ENCODE measurements at regions not wholly inside any gene's neighbourhood (a gene's known extent, or its start where the extent isn't known, plus 50 kb on each side); places are given as distances from the start of the nearest gene placed in this dataset.

DNA sequence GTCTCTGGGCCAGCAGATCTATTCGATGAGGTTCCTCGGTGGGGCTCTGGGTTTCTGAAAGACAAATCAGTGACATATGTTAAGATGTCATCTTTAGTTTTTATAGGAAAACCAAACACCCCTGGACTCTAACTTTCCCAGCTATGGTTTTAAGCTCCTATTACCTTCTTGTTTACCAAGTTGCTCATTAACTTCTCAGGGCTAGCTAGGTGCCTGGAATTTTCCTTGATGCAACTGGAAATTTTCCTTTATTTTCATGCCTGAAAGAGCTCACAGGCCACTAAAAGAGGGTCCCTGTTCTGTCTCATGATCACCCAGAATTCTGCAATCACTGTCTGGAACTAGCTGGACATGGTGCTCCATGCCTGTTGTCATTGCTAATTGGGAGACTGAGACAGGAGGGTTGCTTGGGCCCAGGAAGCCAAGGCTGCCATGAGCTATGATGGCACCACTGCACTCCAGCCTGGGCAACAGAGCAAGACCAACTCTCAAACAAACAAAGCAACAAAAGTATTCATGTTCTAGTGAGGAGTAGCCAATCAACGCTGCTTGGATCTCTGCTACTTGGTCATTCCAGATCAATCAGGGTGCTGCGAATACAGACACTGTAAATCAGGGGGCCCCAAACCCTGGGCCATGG, 1173.5 kb upstream of the AUTS2 start:
- DNase-seq (ENCODE audit: low read depth) = no peak

DNA sequence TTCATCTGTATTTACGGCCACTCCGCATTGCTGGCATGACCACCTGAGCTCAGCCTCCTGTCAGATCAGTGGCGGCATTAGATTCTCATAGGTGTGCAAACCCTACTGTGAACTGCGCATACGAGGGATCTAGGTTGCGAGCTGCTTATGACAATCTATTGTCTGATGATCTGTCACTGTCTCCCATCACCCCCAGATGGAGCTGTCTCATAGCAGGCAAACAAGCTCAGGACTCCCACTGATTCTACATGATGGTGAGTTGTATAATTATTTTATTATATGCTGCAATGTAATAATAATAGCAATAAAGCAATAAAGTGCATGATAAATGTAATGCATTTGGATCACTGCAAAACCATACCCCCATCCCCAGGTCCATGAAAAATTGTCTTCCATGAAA, 1172.9 kb upstream of the AUTS2 start:
- no peak for DNase-seq (ENCODE audit: low read depth)

DNA sequence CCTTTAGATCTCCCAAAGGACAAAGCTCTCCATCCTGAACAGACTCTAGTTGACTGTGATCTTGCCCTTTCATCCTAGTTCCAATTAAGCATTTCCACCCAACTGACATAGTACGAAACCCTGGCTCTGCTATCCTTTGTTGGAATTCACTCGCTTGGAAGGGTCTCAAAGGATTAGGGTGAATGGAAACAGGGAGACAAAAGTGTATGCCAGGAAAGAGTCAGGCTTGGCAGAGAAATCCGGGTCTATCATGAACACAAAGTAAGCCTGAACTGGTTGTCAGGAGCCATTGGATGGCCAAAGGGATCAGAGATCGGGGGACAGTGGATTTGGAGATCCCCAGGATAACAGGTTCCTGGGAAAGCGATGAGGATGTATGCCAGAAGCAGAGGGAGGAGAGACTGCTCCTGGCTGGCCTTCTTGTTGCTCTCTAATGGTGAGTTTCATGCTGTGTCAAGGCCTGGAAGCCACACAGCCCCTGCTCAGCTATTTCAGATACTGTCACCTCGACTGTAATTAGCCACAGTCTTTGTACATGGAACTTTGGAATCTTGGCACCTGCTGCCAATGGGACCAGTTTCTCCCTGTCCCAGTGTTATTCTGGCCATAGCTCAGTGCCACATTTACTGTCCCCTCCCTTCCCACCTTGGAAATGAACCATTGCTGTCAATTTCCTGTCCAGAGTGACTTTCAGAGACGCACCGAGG, 1168.7 kb upstream of the AUTS2 start:
- no peak for DNase-seq (ENCODE audit: low read depth)

DNA sequence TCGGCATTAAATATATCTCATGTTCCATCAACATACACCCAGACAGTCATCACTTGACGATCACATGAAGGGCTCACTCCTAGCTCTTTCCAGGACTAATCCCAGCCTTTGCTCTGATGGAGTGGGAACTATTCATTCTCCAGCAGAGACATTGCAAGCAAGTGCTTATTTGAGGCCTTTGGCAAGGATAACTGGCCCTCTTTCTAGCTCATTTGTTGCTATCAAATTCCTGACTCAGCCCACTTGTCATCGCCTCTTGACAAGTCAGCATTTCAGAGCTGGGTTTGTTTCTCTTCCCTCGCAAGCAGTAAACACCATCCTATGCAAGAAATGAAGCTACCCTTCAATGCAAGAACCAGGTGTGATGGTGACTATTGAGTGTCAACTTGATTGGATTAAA, 1165.7 kb upstream of the AUTS2 start:
- no peak for DNase-seq (ENCODE audit: low read depth)

DNA sequence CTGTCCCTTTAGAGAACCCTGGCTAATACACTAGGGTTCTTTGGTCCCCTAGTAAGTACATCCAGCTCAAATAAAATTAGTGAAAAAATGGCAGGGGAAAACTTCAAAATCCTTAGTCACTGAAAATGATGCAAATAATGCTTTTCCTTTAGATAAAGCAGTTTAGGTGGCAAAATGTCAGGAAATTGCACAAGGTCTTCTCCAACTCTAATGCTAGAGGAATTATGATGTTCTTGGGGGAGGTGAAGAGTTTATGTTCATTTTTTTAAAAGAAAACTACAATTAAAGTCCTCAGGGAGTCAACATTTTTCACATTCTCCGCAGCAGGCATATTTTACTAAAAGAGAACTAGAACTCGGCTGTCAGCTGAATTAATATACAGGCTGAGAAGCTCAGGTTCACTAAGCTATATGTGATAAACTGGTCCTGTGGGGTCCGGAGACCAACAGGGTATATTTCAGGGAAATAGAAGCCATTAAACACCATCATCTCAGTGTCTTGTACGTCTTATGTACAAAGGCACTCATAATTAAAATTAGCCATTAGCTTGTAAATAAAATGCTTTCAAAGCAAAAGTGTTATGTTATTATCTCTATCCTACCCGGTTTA, 1164.7 kb upstream of the AUTS2 start:
- DNase-seq (ENCODE audit: low read depth) = no peak

DNA sequence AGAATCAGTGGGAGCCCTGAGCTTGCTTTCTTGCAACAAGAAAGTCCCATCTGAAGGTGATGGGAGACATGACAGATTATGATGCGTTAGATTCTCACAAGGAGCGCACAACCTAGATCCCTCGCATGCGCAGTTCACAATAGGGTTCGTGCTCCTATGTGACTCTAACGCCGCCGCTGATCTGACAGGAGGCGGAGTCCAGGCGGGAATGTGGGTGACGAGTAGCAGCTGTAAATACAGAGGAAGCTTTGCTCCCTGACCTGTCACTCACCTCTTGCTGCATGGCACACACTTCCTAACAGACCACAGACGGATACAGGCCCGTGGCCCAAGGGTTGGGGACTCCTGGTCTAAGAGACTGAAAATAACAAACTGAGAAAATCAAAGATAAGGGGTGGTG, 1163.4 kb upstream of the AUTS2 start:
- no peak for DNase-seq (ENCODE audit: low read depth)

DNA sequence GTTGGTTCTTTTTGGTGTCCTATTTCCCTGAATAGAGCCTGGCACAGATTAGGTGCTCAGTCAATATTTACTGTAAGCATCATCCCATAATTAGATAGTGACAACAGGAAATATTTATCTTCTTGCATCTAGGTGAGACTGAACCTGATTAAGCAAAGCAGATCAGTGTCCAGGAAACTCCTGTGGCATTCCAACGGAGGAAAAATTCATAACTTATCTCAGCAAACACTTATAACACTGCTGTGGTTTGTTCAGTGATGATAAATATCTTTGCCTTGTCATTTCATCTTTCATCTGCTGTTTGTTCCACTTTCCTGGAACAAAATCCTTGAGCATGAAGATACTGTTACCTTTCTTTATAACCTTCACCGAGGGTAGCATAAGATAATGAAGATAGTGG, 1160.3 kb upstream of the AUTS2 start:
- no peak for DNase-seq (ENCODE audit: low read depth)

DNA sequence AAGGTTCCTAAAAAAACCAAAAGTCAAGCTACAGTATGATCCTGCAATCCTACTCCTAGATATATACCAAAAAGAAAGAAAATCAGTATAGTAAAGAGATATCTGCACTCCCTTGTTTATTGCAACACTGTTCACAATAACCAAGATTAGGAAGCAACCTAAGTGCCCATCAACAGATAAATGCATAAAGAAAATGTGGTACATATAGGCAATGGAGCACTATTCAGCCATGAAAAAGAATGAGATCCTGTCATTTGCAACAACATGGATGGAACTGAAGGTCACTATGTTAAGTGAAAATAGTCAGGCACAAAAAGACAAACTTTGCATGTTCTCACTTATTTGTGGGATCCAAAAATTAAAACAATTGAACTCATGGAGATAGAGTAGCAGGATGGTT, 1159.5 kb upstream of the AUTS2 start:
- DNase-seq (ENCODE audit: low read depth) = no peak

DNA sequence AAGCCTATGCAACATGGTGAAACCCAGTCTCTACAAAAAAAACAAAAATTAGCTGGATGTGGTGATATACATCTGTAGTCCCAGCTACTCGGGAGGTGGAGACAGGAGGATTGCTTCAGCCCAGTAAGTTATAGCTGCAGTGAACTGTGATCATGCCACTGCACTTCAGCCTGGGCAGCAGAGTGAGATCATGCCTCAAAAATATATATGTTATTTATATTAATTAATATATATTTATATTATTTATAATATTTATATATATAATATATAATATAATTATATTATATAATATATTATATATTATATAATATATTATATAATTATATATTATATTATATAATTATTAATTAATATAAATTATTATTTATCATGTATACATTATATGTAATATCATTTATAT, 1158.4 kb upstream of the AUTS2 start:
- DNase-seq (ENCODE audit: low read depth) = no peak

DNA sequence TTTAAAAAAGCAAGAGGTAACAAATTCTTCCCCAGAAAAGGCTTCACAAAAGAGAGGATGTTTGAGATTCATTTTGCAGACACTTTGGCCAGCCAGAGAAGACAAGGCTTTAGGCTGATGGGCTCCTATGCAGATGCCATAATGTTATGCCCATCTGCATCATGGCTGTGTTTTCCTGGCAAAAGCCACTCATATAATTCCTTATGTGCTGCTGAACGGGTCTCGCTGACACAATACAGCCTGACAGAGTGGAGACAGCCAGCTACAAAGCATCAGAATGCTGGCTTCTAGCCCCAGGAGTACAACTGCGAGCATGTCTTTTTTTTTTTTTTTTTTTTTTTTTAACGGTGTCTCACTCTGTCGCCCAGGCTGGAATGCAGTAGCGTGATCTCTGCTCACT, 1157.4 kb upstream of the AUTS2 start:
- DNase-seq (ENCODE audit: low read depth) = no peak

DNA sequence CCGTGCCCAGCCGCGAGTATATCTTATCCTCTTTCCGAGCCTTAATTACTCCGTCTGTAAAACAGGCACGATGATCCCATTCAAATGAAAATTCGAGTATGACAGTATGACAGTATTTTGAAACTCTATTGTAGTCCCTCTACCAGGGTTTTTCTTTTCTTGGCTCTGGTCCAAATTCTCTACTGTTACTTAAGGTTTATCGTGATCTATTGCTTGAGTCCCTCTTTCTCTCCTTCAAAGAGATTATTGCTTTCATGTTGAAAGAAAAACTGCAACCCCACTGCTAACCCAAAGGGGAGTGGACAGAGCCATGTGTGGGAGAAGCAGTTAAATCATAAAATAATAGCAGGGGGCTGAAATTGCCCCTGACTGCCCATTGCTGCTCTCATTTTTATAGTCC, 1156.6 kb upstream of the AUTS2 start:
- no peak for DNase-seq (ENCODE audit: low read depth)

DNA sequence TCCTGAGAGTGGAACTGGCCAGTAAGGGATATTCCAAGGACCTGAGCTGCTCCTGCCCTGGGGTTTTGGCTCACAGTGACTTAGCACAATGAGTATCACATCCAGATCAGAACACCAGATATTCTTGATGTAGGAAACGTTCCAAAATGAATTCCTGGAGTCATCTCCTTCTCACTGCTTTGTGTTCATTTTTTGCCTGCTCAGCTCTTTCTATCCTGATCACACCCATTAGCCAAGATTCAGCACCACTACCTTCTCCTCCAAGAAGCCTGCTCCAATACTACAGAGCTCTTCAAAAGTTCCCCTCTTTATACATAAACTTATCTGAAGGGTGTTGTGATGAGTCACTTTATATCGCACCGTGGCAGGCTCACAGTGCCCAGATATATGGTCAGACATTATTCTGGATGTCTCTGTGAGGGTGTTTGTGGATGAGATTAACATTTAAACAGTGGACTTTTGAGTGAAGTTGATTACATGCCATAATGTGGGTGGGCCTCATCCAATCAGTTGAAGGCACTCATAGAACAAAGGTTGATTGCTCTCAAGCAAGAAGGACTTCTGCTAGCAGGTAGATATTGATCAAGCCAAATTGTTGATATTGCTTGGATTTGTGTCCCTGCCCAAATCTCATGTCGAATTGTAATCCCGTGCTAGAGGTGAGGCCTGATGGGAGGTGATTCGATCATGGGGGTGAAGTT, 1155.2 kb upstream of the AUTS2 start:
- no peak for DNase-seq (ENCODE audit: low read depth)

DNA sequence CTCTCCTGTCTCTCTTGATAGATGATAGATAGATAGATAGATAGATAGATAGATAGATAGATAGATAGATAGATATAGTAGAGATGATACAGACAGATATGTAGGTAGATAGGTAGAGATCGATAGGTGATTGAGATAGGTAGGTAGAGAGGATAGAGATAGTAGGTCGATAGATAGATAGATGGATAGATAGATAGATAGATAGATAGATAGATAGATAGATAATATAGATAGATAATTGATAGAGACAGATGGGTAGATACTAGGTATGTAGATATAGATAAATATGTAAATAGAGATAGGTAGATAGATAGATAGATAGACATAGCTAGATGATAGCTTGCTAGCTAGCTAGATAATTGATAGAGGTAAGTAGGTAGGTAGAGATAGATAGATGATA, 1154.2 kb upstream of the AUTS2 start:
- DNase-seq (ENCODE audit: low read depth) = no peak

DNA sequence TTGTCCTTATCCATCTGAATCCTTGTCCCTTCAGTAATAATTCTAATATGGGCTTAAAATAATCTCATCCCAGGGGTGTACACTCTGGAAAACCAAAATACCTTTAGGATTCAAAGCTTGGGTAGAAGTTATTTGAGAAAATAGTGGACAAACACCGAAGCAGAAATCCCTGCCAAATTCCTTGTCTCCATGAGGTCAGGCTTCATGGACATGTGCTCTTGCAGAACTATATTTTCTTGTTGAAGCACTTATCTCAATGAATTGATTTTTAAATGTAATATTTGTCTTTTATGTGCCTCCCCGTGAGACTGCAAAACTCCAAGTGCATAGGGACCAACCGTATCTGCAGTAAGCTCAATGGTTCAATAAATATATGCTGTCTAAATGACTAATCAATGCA, 1153.3 kb upstream of the AUTS2 start:
- no peak for DNase-seq (ENCODE audit: low read depth)

DNA sequence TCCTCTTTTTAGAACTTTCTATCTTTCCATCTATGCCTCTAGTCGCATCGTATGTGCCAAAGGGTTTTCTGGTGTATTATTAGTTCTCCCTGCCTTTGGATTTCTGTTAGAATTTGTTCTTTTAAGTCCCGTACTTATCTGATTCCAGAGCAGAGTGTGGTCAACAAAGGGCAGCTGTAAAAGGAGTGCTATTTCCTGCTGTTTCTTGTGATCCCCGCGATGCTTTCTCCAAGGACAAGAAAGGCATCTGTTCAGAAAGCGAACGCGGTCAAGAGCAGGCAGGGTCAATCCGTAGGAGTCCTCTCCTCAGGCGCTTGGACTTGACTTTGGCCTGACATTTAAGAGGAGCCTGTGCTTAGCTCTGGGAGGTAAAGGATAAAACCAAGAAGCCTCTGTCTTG, 1152.1 kb upstream of the AUTS2 start:
- no peak for DNase-seq (ENCODE audit: low read depth)

DNA sequence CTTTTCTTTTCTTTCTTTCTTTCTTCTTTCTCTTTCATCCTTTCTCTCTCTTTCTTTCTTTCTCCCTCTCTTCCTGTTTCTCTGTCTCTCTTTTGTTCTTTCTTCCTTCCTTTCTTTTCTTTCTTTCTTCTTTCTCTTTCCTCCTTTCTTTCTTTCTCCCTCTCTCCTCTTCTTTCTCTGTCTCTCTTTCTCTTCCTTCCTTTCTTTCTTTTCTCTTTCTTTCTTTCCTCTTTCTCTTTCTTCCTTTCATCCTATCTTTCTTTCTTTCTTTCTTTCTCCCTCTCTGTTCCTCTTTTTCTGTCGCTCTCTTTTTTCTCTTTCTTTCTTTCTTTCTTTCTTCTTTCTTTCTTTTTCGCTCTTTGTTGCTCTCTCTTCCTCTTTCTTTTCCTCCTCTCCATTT, 1149.2 kb upstream of the AUTS2 start:
- no peak for DNase-seq (ENCODE audit: low read depth)

DNA sequence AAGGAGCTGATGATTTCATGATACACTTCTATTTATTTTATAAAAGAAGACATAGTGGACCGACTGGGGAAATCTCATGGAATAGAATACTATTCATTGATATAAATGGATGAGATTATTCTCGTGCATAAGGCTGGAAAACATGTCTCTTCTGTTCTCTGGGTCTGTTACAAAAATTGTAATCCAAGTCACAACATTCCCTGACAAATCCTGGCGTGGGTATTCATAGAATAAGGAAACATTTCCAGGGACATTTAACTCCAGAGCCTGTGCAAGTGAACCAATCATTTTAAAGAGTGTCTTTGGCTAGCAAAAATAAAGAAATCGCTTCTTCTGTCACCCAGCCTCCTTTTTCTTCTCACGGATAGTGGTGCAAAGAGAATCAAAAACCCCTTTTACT, 1148.5 kb upstream of the AUTS2 start:
- DNase-seq (ENCODE audit: low read depth) = no peak

DNA sequence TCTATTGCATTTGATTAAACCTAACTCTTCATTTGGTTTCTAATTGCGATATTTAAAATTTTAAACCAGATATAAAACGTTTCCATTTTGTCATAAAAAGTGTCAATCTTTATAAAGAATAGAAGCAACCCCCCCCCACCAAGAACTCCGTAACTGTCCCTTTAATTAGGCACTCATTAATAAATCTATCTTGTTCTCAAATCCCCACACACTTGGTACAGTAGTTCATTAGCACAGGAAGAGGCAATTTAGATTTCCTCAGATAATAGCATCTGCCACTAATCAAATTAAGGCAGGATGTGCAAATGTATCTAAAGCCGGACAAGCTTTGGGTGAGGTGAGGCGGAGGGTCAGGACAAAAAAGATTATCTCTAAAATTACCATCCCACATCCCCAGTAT, 1143.3 kb upstream of the AUTS2 start:
- no peak for DNase-seq (ENCODE audit: low read depth)

DNA sequence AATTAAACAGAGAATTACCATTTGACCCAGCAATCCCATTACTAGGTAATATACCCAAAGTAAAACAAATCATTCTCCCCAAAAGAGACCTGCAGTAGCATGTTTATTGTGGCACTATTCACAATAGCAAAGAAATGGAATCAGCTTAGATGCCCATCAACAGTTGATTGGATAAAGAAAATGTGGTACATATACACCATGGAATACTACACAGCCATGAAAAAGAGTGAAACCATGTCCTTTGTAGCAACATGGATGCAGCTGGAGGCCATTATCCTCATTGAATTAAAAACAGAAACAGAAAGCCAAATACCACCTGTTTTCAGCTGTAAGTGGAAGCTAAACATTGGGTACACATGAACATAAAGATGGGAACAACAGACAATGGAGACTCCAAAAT, 1141.8 kb upstream of the AUTS2 start:
- DNase-seq (ENCODE audit: low read depth) = no peak

DNA sequence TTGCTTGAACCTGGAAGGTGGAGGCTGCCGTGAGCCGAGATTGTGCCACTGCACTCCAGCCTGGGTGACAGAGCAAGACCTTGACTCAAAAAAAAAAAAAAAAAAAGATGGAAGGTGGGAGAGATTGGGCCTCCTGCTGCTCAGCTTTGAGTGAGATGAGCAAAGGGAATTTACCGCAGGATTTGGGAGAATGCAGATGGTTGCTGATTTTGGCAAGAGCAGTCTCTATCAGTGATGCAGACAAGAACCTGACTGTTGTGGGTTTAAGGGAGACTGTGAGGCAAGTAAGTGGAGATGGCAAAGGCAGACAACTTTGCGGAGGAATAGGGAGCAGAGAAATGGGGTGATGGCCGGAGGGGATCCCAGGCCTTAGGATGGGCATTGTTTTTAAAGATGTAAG, 1140.8 kb upstream of the AUTS2 start:
- DNase-seq (ENCODE audit: low read depth) = no peak

DNA sequence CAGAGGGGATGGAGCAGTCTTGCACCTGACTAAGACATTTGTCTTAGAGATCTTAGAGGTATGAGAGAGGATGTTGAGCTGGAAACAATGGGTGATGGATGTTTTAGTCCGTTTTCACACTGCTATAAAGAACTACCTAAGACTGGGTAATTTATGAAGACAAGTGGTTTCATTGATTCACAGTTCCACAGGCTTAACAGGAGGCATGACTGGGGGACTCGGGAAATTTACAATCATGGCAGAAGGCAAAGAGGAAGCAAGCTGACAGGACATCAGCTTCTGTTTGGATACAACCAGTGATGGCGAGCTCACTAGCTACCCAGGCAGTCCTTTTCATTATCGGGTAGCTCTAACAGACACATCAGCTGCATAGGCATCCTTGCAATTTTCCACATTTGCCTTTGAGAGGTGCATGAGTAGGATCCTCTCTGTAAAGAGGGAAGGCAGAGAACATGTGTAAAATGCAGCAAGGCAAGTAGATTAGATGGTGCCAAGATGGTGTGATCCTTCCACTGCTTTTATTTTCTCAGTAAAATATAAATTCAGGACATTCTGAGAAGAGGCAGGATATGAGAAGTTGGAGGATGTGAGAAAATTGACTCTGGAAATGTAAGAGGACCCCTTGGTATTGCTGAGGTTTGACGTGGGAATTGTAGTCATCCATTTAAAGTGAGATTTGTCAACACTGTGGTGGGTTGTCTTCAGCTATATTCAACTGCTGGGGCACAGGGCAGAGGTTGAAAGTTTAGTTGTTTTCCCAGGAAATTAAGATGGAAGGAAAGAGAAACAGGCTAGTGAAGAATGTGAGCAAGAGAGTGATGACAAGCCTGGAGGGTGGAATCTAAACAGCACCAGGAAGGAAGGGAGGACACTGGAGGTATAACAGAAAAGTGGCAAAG, 1140.0 kb upstream of the AUTS2 start:
- DNase-seq (ENCODE audit: low read depth) = no peak

DNA sequence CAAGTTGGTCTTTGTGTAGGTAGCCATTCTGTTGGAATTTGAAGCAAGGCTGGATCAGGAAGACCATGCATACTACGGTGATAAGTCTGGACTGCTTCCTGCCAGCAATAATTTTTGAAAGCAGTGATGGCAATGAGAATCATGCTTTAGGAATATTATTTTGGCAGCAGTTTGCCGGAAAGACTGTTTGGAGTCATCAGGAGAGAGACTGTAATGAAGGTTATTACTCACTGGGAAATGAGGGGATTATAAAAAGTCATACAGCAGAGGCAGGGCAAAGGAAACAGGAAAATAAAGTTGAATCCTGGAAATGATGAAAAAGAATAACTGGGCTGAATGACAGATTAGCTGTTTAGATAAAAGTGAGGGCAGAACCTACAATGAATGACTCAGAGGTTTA, 1136.8 kb upstream of the AUTS2 start:
- DNase-seq (ENCODE audit: low read depth) = no peak
